ENCODE measurements at regions not wholly inside any gene's neighbourhood (a gene's known extent, or its start where the extent isn't known, plus 50 kb on each side); places are given as distances from the start of the nearest gene placed in this dataset.

GRCh38 chr9:96183751-96184150, 118.2 kb downstream of the HSD17B3 start:
- DNase-seq (ENCODE audit: low read depth in 2 of 2, low spot score in 1 of 2) = no peak

- DNase-seq (ENCODE audit: low read depth in 2 of 2, low spot score in 1 of 2) = no peak
These were observed 123.8 kb downstream of the HSD17B3 start for GRCh38 chr9:96178153-96178552.

GRCh38 chr9:96177719-96178028, 124.3 kb downstream of the HSD17B3 start:
- DNase-seq (ENCODE audit: low read depth in 2 of 2, low spot score in 1 of 2) = no peak

- no peak for DNase-seq (ENCODE audit: low read depth in 2 of 2, low spot score in 1 of 2)
These were observed 124.8 kb downstream of the HSD17B3 start for GRCh38 chr9:96177005-96177718.

GRCh38 chr9:96175796-96176195, 126.2 kb downstream of the HSD17B3 start:
- no peak for DNase-seq (ENCODE audit: low read depth in 2 of 2, low spot score in 1 of 2)

- no peak for DNase-seq (ENCODE audit: low read depth in 2 of 2, low spot score in 1 of 2)
These were observed 127.0 kb downstream of the HSD17B3 start for GRCh38 chr9:96175001-96175400.

GRCh38 chr9:96174371-96174770, 127.6 kb downstream of the HSD17B3 start:
- DNase-seq (ENCODE audit: low read depth in 2 of 2, low spot score in 1 of 2) = no peak

GRCh38 chr9:96173640-96174039, 128.3 kb downstream of the HSD17B3 start:
- no peak for DNase-seq (ENCODE audit: low read depth in 2 of 2, low spot score in 1 of 2)

GRCh38 chr9:96172797-96173196, 129.2 kb downstream of the HSD17B3 start:
- DNase-seq (ENCODE audit: low read depth in 2 of 2, low spot score in 1 of 2) = no peak

- no peak for DNase-seq (ENCODE audit: low read depth in 2 of 2, low spot score in 1 of 2)
These were observed 130.2 kb downstream of the HSD17B3 start for GRCh38 chr9:96171728-96172127.

- no peak for DNase-seq (ENCODE audit: low read depth in 2 of 2, low spot score in 1 of 2)
These were observed 132.1 kb downstream of the HSD17B3 start for GRCh38 chr9:96169901-96170300.

GRCh38 chr9:96169484-96169883, 132.5 kb downstream of the HSD17B3 start:
- no peak for DNase-seq (ENCODE audit: low read depth in 2 of 2, low spot score in 1 of 2)

GRCh38 chr9:96168882-96169281, 133.1 kb downstream of the HSD17B3 start:
- DNase-seq (ENCODE audit: low read depth in 2 of 2, low spot score in 1 of 2) = no peak

GRCh38 chr9:96167011-96167410, 135.0 kb downstream of the HSD17B3 start:
- DNase-seq (ENCODE audit: low read depth in 2 of 2, low spot score in 1 of 2) = no peak

GRCh38 chr9:96164268-96164683, 137.7 kb downstream of the HSD17B3 start:
- no peak for DNase-seq (ENCODE audit: low read depth in 2 of 2, low spot score in 1 of 2)

GRCh38 chr9:96163712-96164111, 138.3 kb downstream of the HSD17B3 start:
- no peak for DNase-seq (ENCODE audit: low read depth in 2 of 2, low spot score in 1 of 2)

- no peak for DNase-seq (ENCODE audit: low read depth in 2 of 2, low spot score in 1 of 2)
These were observed 138.8 kb downstream of the HSD17B3 start for GRCh38 chr9:96163161-96163560.

GRCh38 chr9:96161819-96162218, 140.2 kb downstream of the HSD17B3 start:
- no peak for DNase-seq (ENCODE audit: low read depth in 2 of 2, low spot score in 1 of 2)

- no peak for DNase-seq (ENCODE audit: low read depth in 2 of 2, low spot score in 1 of 2)
These were observed 141.1 kb downstream of the HSD17B3 start for GRCh38 chr9:96160866-96161265.

- no peak for DNase-seq (ENCODE audit: low read depth in 2 of 2, low spot score in 1 of 2)
These were observed 141.8 kb downstream of the HSD17B3 start for GRCh38 chr9:96160168-96160567.

- no peak for DNase-seq (ENCODE audit: low read depth in 2 of 2, low spot score in 1 of 2)
These were observed 142.4 kb downstream of the HSD17B3 start for GRCh38 chr9:96159596-96159995.

GRCh38 chr9:96158909-96159575, 142.9 kb downstream of the HSD17B3 start:
- DNase-seq (ENCODE audit: low read depth in 2 of 2, low spot score in 1 of 2) = no peak

- no peak for DNase-seq (ENCODE audit: low read depth in 2 of 2, low spot score in 1 of 2)
These were observed 143.8 kb downstream of the HSD17B3 start for GRCh38 chr9:96158147-96158546.
